HCT116 (cell line): ENCODE measurements at regions not wholly inside any gene's neighbourhood (a gene's known extent, or its start where the extent isn't known, plus 50 kb on each side); places are given as distances from the start of the nearest gene placed in this dataset.

ENCODE experiments used
- ATAC-seq: fragments of 200-7000 bp; cut with Tn5 transposase; 2 replicates; pipeline ENCODE4 v1.9.1; 2020; ENCODE audit warnings: mild to moderate bottlenecking, moderate library complexity
- BruUV-seq: library from RNA; stranded (reverse); fragments of 400-500 nt; replicated peaks from 2 replicates; lab custom pipeline; 2021; lab: Mats Ljungman, UMichigan
- CTCF ChIA-PET: fragments of 300-600 bp; sonication (Branson Sonifier 250); formaldehyde crosslinking; loops from one replicate; lab custom pipeline; 2021; ENCODE audit warnings: antibody characterized with exemption; lab: Charles Lee
- POLR2A ChIA-PET: fragments of 300-600, 350-600 bp; sonication (Branson Sonifier 250); formaldehyde crosslinking; loops from one replicate; lab custom pipeline; 2021; ENCODE audit warnings: antibody characterized with exemption; lab: Charles Lee
- RAD21 ChIA-PET, 2 experiments: fragments of 300-600 bp; sonication (Branson Sonifier 250); formaldehyde crosslinking; loops; one replicate each; lab custom pipeline; 2023; ENCODE audit warnings: low total read pairs in 2 of 2; ENCODE audit not compliant: uncharacterized antibody in 2 of 2, unreplicated experiment in 2 of 2, low non-redundant PET in 1 of 2; lab: Charles Lee
- DNase-seq: peaks from one replicate; pipeline ENCODE4 v3.0.0-alpha.2; 2010; ENCODE audit warnings: low read depth, low spot score
- H2AFZ ChIP-seq: fragments of 200-600 bp; shearing (Covaris generic), sonication (generic); 2 replicates; pipeline ENCODE4 v1.6.1; 2017; ENCODE audit warnings: low read depth, mixed run types, mixed read lengths, antibody characterized with exemption, low read length; ENCODE audit not compliant: poor library complexity, severe bottlenecking
- H3K27ac ChIP-seq: 2 replicates; pipeline ENCODE4 v1.5.1; 2012; ENCODE audit warnings: low read depth, low read length
- H3K27me3 ChIP-seq: fragments of 200-600 bp; sonication (generic); 2 replicates; pipeline ENCODE4 v1.6.1; 2016; ENCODE audit warnings: mixed run types, low read length, mixed read lengths; ENCODE audit not compliant: insufficient read depth
- H3K36me3 ChIP-seq, 2 experiments: fragments of 200-500 bp in 1 of 2; fragments of 200-600 bp in 1 of 2; sonication (Bioruptor generic) in 1 of 2; sonication (generic) in 1 of 2; 2 replicates each; pipeline versions ENCODE4 v1.5.1 to v1.6.1; 2014 to 2016; ENCODE audit warnings: low read length in 2 of 2, inconsistent platforms in 1 of 2, mixed read lengths in 1 of 2, mixed run types in 1 of 2; ENCODE audit not compliant: insufficient read depth in 2 of 2, control insufficient read depth in 1 of 2
- H3K4me1 ChIP-seq, 2 experiments: fragments of 200-600 bp in 1 of 2; sonication (generic) in 1 of 2; 2 replicates each; pipeline versions ENCODE4 v1.5.1 to v1.6.1; 2012 to 2017; ENCODE audit warnings: low read length in 2 of 2, inconsistent platforms in 1 of 2, mild to moderate bottlenecking in 1 of 2, mixed read lengths in 1 of 2, mixed run types in 1 of 2, moderate library complexity in 1 of 2; ENCODE audit not compliant: insufficient read depth in 2 of 2, control insufficient read depth in 1 of 2
- H3K4me2 ChIP-seq: fragments of 200-600 bp; sonication (generic); 2 replicates; pipeline ENCODE4 v1.6.1; 2017; ENCODE audit warnings: mixed run types, low read length, mixed read lengths
- H3K4me3 ChIP-seq, 2 experiments: fragments of 200-600 bp in 1 of 2; sonication (generic) in 1 of 2; replicated peaks in 1 of 2; 2 replicates each; pipeline ENCODE4 v1.5.1; 2011 to 2016; ENCODE audit warnings: low read length in 2 of 2, control low read depth in 1 of 2, low read depth in 1 of 2, mild to moderate bottlenecking in 1 of 2, mixed read lengths in 1 of 2, mixed run types in 1 of 2
- H3K79me2 ChIP-seq: fragments of 200-600 bp; sonication (generic); 2 replicates; pipeline ENCODE4 v1.6.1; 2017; ENCODE audit warnings: mild to moderate bottlenecking, mixed run types, low read length, moderate library complexity, mixed read lengths; ENCODE audit not compliant: insufficient read depth
- H3K9ac ChIP-seq: fragments of 200-600 bp; sonication (generic); 2 replicates; pipeline ENCODE4 v1.6.1; 2016; ENCODE audit warnings: low read length, mixed read lengths
- H3K9me2 ChIP-seq: fragments of 200-600 bp; sonication (generic), shearing (Covaris generic); 2 replicates; pipeline ENCODE4 v1.6.1; 2017; ENCODE audit warnings: mixed run types, mild to moderate bottlenecking, moderate library complexity; ENCODE audit not compliant: insufficient read depth
- H3K9me3 ChIP-seq, 2 experiments: fragments of 200-500 bp in 1 of 2; fragments of 200-600 bp in 1 of 2; sonication (Bioruptor generic) in 1 of 2; sonication (generic) in 1 of 2; 2 replicates each; pipeline ENCODE4 v1.6.1; 2014 to 2017; ENCODE audit warnings: low read length in 2 of 2, mixed read lengths in 2 of 2, inconsistent platforms in 1 of 2, low read depth in 1 of 2, mild to moderate bottlenecking in 1 of 2, mixed run types in 1 of 2, moderate library complexity in 1 of 2; ENCODE audit not compliant: control insufficient read depth in 1 of 2, insufficient read depth in 1 of 2
- H4K20me1 ChIP-seq: fragments of 200-600 bp; sonication (generic), shearing (Covaris generic); 2 replicates; pipeline ENCODE4 v1.6.1; 2017; ENCODE audit warnings: mixed run types, mild to moderate bottlenecking, moderate library complexity; ENCODE audit not compliant: insufficient read depth
- CEBPB ChIP-seq: IDR thresholded peaks from 2 replicates; pipeline ENCODE4 v1.6.1; 2012; ENCODE audit warnings: low read depth
- EGR1 ChIP-seq: IDR thresholded peaks from 2 replicates; pipeline ENCODE4 v1.6.1; 2012; ENCODE audit warnings: low read depth
- ELF1 ChIP-seq: IDR thresholded peaks from 2 replicates; pipeline ENCODE4 v1.6.1; 2012; ENCODE audit warnings: low read depth, borderline replicate concordance
- EZH2 ChIP-seq: fragments of 200-600 bp; sonication (generic); IDR thresholded peaks from 2 replicates; pipeline ENCODE4 v1.6.1; 2017; ENCODE audit warnings: antibody characterized with exemption, mixed run types
- EZH2phosphoT487 ChIP-seq: fragments of 200-600 bp; IDR thresholded peaks from 2 replicates; pipeline ENCODE4 v1.6.1; 2018; ENCODE audit warnings: antibody characterized with exemption, borderline replicate concordance
- FOSL1 ChIP-seq: IDR thresholded peaks from 2 replicates; pipeline ENCODE4 v1.6.1; 2012; ENCODE audit warnings: low read depth
- POLR2A ChIP-seq: IDR thresholded peaks from 2 replicates; pipeline ENCODE4 v1.7.0; 2011; ENCODE audit warnings: borderline replicate concordance; ENCODE audit not compliant: insufficient read depth, insufficient read length; ENCODE audit errors: extremely low read depth
- RAD21 ChIP-seq: IDR thresholded peaks from 2 replicates; pipeline ENCODE4 v1.6.1; 2012; ENCODE audit warnings: low read depth, mild to moderate bottlenecking
- SIN3A ChIP-seq: IDR thresholded peaks from 2 replicates; pipeline ENCODE4 v1.6.1; 2012; ENCODE audit warnings: low read depth
- SP1 ChIP-seq: IDR thresholded peaks from 2 replicates; pipeline ENCODE4 v1.6.1; 2012; ENCODE audit warnings: low read depth
- SRF ChIP-seq: IDR thresholded peaks from 2 replicates; pipeline ENCODE4 v1.6.1; 2012; ENCODE audit warnings: low read depth
- TCF7L2 ChIP-seq: IDR thresholded peaks from 2 replicates; pipeline ENCODE4 v1.7.0; 2011; ENCODE audit warnings: borderline replicate concordance, inconsistent platforms; ENCODE audit not compliant: insufficient read depth, insufficient read length; ENCODE audit errors: extremely low read depth
- YY1 ChIP-seq: IDR thresholded peaks from 2 replicates; pipeline ENCODE4 v1.6.1; 2011; ENCODE audit warnings: low read length, low read depth, moderate library complexity, mild to moderate bottlenecking; ENCODE audit not compliant: insufficient replicate concordance; ENCODE audit errors: extremely low read depth
- ZFX ChIP-seq: fragments of 450-650 bp; IDR thresholded peaks from 2 replicates; pipeline ENCODE4 v1.6.1; 2017
- ZNF274 ChIP-seq: fragments of 200-500 bp; sonication (Bioruptor generic); IDR thresholded peaks from 2 replicates; pipeline ENCODE4 v1.6.1; 2014; ENCODE audit warnings: mild to moderate bottlenecking, low read depth, low read length, inconsistent platforms
- intact Hi-C: fragments of 100-400 bp; cut with micrococcal nuclease; formaldehyde crosslinking; loops from 2 replicates; pipeline ENCODE4 v1.10.0; 2022
- TF ChIP-seq, protein P1 (sequence below): IDR thresholded peaks from 2 replicates; pipeline ENCODE4 v1.6.1; 2012
- TF ChIP-seq, protein P2 (sequence below), 3 experiments: fragments of 200-600 bp in 1 of 3; sonication (generic) in 1 of 3; IDR thresholded peaks in 2 of 3; conservative IDR thresholded peaks in 1 of 3; 2 replicates each; pipeline ENCODE4 v1.5.1; 2012 to 2017; ENCODE audit warnings: low read depth in 2 of 3, low read length in 2 of 3, antibody characterized with exemption in 1 of 3, borderline replicate concordance in 1 of 3, control low read depth in 1 of 3, mild to moderate bottlenecking in 1 of 3, mixed read lengths in 1 of 3, mixed run types in 1 of 3, moderate library complexity in 1 of 3; ENCODE audit not compliant: insufficient read depth in 1 of 3
- TF ChIP-seq, protein P3 (sequence below): IDR thresholded peaks from 2 replicates; pipeline ENCODE4 v1.6.1; 2011; ENCODE audit warnings: mild to moderate bottlenecking, low read length, moderate library complexity; ENCODE audit not compliant: insufficient replicate concordance; ENCODE audit errors: extremely low read depth
- TF ChIP-seq, protein P4 (sequence below): IDR thresholded peaks from 2 replicates; pipeline ENCODE4 v1.6.1; 2012

DNA sequence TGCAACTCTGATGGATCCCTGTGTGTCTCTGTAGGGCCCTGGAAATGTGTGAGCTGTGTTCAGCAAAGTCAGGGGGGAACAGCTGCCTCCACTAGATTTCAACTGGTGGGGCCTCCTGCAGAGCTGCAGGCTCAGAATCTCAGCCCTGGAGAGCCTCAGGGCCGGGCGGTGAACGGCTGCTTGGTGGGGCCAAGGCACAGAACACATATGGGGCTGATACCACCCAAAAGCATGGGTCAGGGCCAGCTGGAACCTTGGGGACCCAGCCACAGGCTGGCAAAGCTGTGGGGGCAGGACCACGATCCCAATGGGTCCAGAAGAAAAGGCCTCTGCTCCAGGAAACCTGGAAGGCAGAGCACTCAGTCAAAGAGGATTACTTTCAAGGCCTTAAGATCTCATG is 878.5 kb downstream of the BCL11B start:
- Histone ChIP-seq H3K9ac (no peak overlapping the region), H3K79me2 (no peaks in the 10 kb centered on the region), H3K27me3 (no peaks in the 10 kb centered on the region), H3K4me1 (no peaks in the 10 kb centered on the region), H3K27ac (no peak overlapping the region), H4K20me1 (no peaks in the 10 kb centered on the region), H3K4me3 (no peak overlapping the region), H3K9me2 (no peaks in the 10 kb centered on the region), H3K36me3 (no peaks in the 10 kb centered on the region), H2AFZ (no peak overlapping the region), H3K4me2 (no peak overlapping the region), H3K9me3 (peaks cover 0 to 5% of the 10 kb centered on the region in 2 experiments; a peak in 1 of 4 replicates)
- ATAC-seq (no peak), DNase-seq (no peak)
- POLR2A ChIA-PET: no interaction called here
- intact Hi-C loops: no loop called here
- TF ChIP-seq ZFX (no peak), SIN3A (no peak), SP1 (no peak), ELF1 (no peak), EZH2phosphoT487 (no peak), YY1 (no peak), FOSL1 (no peak), CEBPB (no peak), ZNF274 (no peak), RAD21 (no peak), SRF (no peak), EZH2 (no peak), TCF7L2 (no peak), EGR1 (no peak), POLR2A (no peak)
- TF ChIP-seq, protein P1, sequence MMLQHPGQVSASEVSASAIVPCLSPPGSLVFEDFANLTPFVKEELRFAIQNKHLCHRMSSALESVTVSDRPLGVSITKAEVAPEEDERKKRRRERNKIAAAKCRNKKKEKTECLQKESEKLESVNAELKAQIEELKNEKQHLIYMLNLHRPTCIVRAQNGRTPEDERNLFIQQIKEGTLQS: no peak
- TF ChIP-seq, protein P2, sequence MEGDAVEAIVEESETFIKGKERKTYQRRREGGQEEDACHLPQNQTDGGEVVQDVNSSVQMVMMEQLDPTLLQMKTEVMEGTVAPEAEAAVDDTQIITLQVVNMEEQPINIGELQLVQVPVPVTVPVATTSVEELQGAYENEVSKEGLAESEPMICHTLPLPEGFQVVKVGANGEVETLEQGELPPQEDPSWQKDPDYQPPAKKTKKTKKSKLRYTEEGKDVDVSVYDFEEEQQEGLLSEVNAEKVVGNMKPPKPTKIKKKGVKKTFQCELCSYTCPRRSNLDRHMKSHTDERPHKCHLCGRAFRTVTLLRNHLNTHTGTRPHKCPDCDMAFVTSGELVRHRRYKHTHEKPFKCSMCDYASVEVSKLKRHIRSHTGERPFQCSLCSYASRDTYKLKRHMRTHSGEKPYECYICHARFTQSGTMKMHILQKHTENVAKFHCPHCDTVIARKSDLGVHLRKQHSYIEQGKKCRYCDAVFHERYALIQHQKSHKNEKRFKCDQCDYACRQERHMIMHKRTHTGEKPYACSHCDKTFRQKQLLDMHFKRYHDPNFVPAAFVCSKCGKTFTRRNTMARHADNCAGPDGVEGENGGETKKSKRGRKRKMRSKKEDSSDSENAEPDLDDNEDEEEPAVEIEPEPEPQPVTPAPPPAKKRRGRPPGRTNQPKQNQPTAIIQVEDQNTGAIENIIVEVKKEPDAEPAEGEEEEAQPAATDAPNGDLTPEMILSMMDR (IDR thresholded peaks at IDR 0.05 in 2 of 3, conservative IDR thresholded peaks at IDR 0.05 in 1 of 3; ENCODE audit: borderline replicate concordance in 1 of 3, insufficient read depth in 1 of 3, low read depth in 2 of 3, low read length in 2 of 3): no peak
- TF ChIP-seq, protein P3, sequence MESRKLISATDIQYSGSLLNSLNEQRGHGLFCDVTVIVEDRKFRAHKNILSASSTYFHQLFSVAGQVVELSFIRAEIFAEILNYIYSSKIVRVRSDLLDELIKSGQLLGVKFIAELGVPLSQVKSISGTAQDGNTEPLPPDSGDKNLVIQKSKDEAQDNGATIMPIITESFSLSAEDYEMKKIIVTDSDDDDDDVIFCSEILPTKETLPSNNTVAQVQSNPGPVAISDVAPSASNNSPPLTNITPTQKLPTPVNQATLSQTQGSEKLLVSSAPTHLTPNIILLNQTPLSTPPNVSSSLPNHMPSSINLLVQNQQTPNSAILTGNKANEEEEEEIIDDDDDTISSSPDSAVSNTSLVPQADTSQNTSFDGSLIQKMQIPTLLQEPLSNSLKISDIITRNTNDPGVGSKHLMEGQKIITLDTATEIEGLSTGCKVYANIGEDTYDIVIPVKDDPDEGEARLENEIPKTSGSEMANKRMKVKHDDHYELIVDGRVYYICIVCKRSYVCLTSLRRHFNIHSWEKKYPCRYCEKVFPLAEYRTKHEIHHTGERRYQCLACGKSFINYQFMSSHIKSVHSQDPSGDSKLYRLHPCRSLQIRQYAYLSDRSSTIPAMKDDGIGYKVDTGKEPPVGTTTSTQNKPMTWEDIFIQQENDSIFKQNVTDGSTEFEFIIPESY: no peak
- TF ChIP-seq, protein P4, sequence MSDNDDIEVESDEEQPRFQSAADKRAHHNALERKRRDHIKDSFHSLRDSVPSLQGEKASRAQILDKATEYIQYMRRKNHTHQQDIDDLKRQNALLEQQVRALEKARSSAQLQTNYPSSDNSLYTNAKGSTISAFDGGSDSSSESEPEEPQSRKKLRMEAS: no peak
- no TSS peak for BruUV-seq
- RAD21 ChIA-PET: no interaction called here
- CTCF ChIA-PET: no interaction called here
